ENCODE measurements at regions not wholly inside any gene's neighbourhood (a gene's known extent, or its start where the extent isn't known, plus 50 kb on each side); places are given as distances from the start of the nearest gene placed in this dataset.

GRCh38 chr7:84536271-84536870 is 341.8 kb upstream of the SEMA3A start:
- no peak for TF ChIP-seq CTCF (IDR thresholded peaks at IDR 0.05)
- no peak for TF ChIP-seq POLR2A (IDR thresholded peaks at IDR 0.05)
- no peak for DNase-seq
- no peak overlapping the region for H3K27ac ChIP-seq
- WGBS, 2 donors = 59 to 64% methylated on average over 3 of the region's 3 CpGs
- H3K27me3 ChIP-seq = no peaks in the 10 kb centered on the region
- intact Hi-C loops (cut with DNase I) = no loop called here
- H3K4me1 ChIP-seq = peaks cover 0 to 4% of the 10 kb centered on the region in 2 donors
- H3K9me3 ChIP-seq = no peaks in the 10 kb centered on the region
- no peaks in the 10 kb centered on the region for H3K36me3 ChIP-seq
- H3K4me3 ChIP-seq (replicated peaks in 1 of 3) = no peak overlapping the region

GRCh38 chr7:84535580-84536270 is 341.1 kb upstream of the SEMA3A start:
- no peaks in the 10 kb centered on the region for H3K27me3 ChIP-seq
- H3K4me3 ChIP-seq (replicated peaks in 1 of 3) = no peak overlapping the region
- peaks cover 0 to 4% of the 10 kb centered on the region in 2 donors for H3K4me1 ChIP-seq
- intact Hi-C loops (cut with DNase I) = no loop called here
- no peak for DNase-seq
- H3K27ac ChIP-seq = no peak overlapping the region
- WGBS, 2 donors = 75 to 93% methylated on average over 3 of the region's 3 CpGs
- no peaks in the 10 kb centered on the region for H3K9me3 ChIP-seq
- no peaks in the 10 kb centered on the region for H3K36me3 ChIP-seq
- TF ChIP-seq CTCF (IDR thresholded peaks at IDR 0.05) (no peak), POLR2A (IDR thresholded peaks at IDR 0.05) (no peak)

GRCh38 chr7:84533182-84533581 is 338.6 kb upstream of the SEMA3A start:
- H3K27ac ChIP-seq = no peak overlapping the region
- TF ChIP-seq CTCF (IDR thresholded peaks at IDR 0.05) (no peak), POLR2A (IDR thresholded peaks at IDR 0.05) (no peak)
- intact Hi-C loops (cut with DNase I) = no loop called here

GRCh38 chr7:84532196-84532595 is 337.6 kb upstream of the SEMA3A start:
- no peaks in the 10 kb centered on the region for H3K9me3 ChIP-seq
- H3K27me3 ChIP-seq = no peaks in the 10 kb centered on the region
- no peak overlapping the region for H3K4me3 ChIP-seq (replicated peaks in 1 of 3)
- no peaks in the 10 kb centered on the region for H3K4me1 ChIP-seq
- no peaks in the 10 kb centered on the region for H3K36me3 ChIP-seq
- intact Hi-C loops (cut with DNase I) = no loop called here
- H3K27ac ChIP-seq = no peak overlapping the region
- DNase-seq = no peak
- no peak for TF ChIP-seq POLR2A (IDR thresholded peaks at IDR 0.05)
- no peak for TF ChIP-seq CTCF (IDR thresholded peaks at IDR 0.05)

More at GRCh38 chr7:84533182-84533581, 338.6 kb upstream of the SEMA3A start:
- no peak for DNase-seq
- Histone ChIP-seq H3K4me1 (no peaks in the 10 kb centered on the region), H3K27me3 (no peaks in the 10 kb centered on the region), H3K4me3 (replicated peaks in 1 of 3) (no peak overlapping the region), H3K36me3 (no peaks in the 10 kb centered on the region), H3K9me3 (no peaks in the 10 kb centered on the region)

GRCh38 chr7:84529480-84530205 is 335.1 kb upstream of the SEMA3A start:
- Histone ChIP-seq H3K27ac (no peak overlapping the region), H3K4me3 (replicated peaks in 1 of 3) (no peak overlapping the region), H3K4me1 (no peaks in the 10 kb centered on the region), H3K36me3 (no peaks in the 10 kb centered on the region), H3K27me3 (no peaks in the 10 kb centered on the region), H3K9me3 (no peaks in the 10 kb centered on the region)
- intact Hi-C loops (cut with DNase I) = no loop called here
- 86 to 89% methylated on average over 3 of the region's 3 CpGs for WGBS, 2 donors
- DNase-seq = no peak
- TF ChIP-seq CTCF (IDR thresholded peaks at IDR 0.05) (no peak), POLR2A (IDR thresholded peaks at IDR 0.05) (no peak)

Measured in thyroid gland (tissue), 4 donors.